GM23338 (cell line): ENCODE measurements at regions not wholly inside any gene's neighbourhood (a gene's known extent, or its start where the extent isn't known, plus 50 kb on each side); places are given as distances from the start of the nearest gene placed in this dataset.

Source experiments
- CREB1 ChIP-seq: fragments of 250-450 bp; sonication (Bioruptor Pico); IDR thresholded peaks from 2 replicates; pipeline ENCODE4 v1.5.0; 2020; ENCODE audit warnings: low read depth, mild to moderate bottlenecking, moderate library complexity
- EZH2 ChIP-seq: fragments of 200-600 bp; sonication (generic); IDR thresholded peaks from one replicate; pipeline ENCODE4 v1.8.0; 2017; ENCODE audit warnings: antibody characterized with exemption, mild to moderate bottlenecking, low read depth; ENCODE audit not compliant: unreplicated experiment
- POLR2AphosphoS5 ChIP-seq: IDR thresholded peaks from 2 replicates; pipeline ENCODE4 v1.6.1; 2016; ENCODE audit warnings: antibody characterized with exemption, low read depth
- STAT1 ChIP-seq: IDR thresholded peaks from one replicate; pipeline ENCODE4 v1.6.1; 2016; ENCODE audit warnings: antibody characterized with exemption; ENCODE audit not compliant: unreplicated experiment
- TF ChIP-seq, protein P1 (sequence below), 2 experiments: fragments of 200-600 bp in 1 of 2; sonication (generic) in 1 of 2; conservative IDR thresholded peaks; 2 replicates each; pipeline versions ENCODE4 v1.5.1 to v1.6.1; 2016 to 2017; ENCODE audit warnings: antibody characterized with exemption in 2 of 2, low read depth in 2 of 2, mild to moderate bottlenecking in 2 of 2, moderate library complexity in 1 of 2

DNA sequence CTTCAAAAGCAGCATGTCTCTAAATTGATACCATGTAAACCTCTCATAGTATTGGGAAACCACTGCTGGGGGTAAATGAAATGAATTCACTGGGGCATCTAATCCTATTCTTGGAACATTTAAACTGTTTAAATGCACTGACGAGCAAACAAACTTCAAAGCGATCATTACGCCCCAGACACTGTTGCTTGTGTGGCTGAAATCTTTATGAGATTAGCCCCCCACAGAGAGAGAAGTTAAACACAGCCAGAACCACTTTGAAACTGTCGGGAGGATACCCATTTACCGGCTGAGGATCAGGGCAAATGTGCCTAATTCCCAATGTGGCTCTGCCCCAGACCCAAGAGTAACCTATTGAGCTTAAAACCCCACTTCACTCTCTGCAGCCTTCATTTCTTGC is 308.4 kb upstream of the CDIN1 start:
- TF ChIP-seq, protein P1, sequence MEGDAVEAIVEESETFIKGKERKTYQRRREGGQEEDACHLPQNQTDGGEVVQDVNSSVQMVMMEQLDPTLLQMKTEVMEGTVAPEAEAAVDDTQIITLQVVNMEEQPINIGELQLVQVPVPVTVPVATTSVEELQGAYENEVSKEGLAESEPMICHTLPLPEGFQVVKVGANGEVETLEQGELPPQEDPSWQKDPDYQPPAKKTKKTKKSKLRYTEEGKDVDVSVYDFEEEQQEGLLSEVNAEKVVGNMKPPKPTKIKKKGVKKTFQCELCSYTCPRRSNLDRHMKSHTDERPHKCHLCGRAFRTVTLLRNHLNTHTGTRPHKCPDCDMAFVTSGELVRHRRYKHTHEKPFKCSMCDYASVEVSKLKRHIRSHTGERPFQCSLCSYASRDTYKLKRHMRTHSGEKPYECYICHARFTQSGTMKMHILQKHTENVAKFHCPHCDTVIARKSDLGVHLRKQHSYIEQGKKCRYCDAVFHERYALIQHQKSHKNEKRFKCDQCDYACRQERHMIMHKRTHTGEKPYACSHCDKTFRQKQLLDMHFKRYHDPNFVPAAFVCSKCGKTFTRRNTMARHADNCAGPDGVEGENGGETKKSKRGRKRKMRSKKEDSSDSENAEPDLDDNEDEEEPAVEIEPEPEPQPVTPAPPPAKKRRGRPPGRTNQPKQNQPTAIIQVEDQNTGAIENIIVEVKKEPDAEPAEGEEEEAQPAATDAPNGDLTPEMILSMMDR (conservative IDR thresholded peaks at IDR 0.05; ENCODE audit: low read depth in 2 of 2), result no peak
- no peak for TF ChIP-seq EZH2
- TF ChIP-seq POLR2AphosphoS5, result no peak
- TF ChIP-seq STAT1, result no peak
- TF ChIP-seq CREB1, result no peak
